ENCODE measurements at regions not wholly inside any gene's neighbourhood (a gene's known extent, or its start where the extent isn't known, plus 50 kb on each side); places are given as distances from the start of the nearest gene placed in this dataset.

DNA sequence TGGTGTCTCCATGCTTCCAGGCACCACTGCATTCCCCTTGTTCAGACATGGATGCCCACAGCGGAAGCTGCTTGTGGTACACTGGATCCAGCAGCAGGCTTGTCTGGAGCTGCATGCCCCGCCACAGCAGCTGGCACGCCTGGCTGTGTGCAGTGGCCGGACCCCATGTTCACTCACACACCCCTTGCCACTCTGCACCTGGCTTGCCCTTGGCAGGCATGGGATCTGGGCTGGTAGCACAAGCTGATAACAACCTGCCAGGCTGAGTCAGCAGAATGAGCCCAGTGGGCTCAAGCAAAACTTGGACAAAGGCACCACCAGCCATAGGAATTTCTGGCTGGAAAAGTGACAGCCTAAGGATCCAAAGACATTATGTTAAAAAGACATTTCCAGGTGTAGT is 91.8 kb upstream of the TMEM168 start:
- DNase-seq (ENCODE audit: low spot score) = no peak
- ChIA-PET POLR2A (ENCODE audit: low non-redundant PET) (no interaction called here), CTCF (interaction anchor here (0.6 kb wide), 1 partner anchor 30 kb away, joined by 3 read pairs; no protein-coding TSS in a partner anchor)
- H3K27ac ChIP-seq = no peak overlapping the region
- TF ChIP-seq, protein P1, sequence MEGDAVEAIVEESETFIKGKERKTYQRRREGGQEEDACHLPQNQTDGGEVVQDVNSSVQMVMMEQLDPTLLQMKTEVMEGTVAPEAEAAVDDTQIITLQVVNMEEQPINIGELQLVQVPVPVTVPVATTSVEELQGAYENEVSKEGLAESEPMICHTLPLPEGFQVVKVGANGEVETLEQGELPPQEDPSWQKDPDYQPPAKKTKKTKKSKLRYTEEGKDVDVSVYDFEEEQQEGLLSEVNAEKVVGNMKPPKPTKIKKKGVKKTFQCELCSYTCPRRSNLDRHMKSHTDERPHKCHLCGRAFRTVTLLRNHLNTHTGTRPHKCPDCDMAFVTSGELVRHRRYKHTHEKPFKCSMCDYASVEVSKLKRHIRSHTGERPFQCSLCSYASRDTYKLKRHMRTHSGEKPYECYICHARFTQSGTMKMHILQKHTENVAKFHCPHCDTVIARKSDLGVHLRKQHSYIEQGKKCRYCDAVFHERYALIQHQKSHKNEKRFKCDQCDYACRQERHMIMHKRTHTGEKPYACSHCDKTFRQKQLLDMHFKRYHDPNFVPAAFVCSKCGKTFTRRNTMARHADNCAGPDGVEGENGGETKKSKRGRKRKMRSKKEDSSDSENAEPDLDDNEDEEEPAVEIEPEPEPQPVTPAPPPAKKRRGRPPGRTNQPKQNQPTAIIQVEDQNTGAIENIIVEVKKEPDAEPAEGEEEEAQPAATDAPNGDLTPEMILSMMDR (conservative IDR thresholded peaks at IDR 0.05; ENCODE audit: low read depth) = no peak

DNA sequence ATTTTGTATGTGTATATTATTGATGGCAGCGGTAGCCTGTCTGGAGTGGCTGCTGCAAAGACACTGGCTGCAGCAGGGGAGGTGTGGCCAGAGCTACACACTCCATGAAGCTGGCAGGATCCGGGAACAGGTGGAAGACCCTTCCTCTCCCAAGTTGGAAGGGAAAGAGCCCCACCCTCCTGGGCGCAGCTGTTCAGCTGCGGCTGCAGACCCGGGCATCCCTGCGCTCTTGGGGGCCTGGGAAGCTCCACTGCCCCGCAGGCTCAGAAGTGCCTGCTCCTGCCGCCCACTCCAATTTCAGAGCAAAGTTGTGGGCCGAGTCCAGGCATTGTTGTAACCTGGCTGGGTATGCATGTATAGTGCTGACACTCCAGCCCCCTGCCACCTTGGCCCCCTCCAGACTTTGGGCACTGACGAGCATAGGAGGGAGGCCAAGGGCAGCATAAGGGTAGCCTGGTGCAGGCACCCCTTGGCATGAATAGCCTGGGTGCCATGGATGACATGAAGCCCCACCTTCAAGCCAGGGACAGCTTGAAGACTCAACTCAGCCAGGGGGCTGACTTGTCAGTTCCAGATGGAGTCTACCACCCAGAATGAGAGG is 90.7 kb upstream of the TMEM168 start:
- DNase-seq (ENCODE audit: low spot score) = no peak
- no peak overlapping the region for H3K27ac ChIP-seq
- ChIA-PET CTCF (interaction anchor here (0.5 kb wide), 1 partner anchor 125 kb away, joined by 3 read pairs; no protein-coding TSS in a partner anchor), POLR2A (ENCODE audit: low non-redundant PET) (no interaction called here)
- TF ChIP-seq, protein P1 (conservative IDR thresholded peaks at IDR 0.05; ENCODE audit: low read depth) = no peak

DNA sequence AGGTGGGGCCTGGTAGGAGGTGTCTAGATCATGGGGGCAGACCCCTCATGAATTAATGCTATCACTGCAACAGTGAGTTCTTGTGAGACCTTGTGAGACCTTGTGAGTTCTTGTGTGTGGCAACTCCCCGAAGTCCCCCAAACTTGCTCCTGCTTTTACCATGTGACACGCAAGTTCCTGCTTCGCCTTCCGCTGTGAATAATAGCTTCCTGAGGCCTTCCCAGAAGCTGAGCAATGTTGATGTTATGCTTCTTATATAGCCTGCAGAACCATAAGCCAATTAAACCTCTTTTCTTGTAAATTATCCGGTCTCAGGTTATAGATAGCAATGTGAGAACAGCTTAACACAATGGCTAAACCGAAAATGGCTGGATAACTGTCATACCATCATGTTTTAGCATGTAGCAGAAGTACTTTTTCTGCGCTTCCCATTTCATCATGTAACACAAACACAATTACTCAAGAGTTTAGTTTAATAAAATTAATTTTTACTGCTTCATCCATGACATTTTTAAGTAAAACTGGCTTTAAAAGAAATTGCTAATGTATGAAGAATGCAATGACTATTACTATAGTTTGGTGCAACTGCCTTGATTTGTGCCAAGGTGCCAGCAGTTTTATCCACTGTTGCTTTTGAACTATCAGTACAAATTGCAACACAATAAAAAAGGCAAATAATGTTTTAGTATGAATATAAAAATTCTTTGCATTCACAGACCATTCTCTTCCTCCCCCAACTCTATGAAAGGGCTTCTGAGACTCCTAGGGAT is 87.7 kb upstream of the TMEM168 start:
- POLR2A ChIA-PET (ENCODE audit: low non-redundant PET) = no interaction called here
- no peak for DNase-seq (ENCODE audit: low spot score)
- no peak overlapping the region for H3K27ac ChIP-seq
- TF ChIP-seq, protein P1 (conservative IDR thresholded peaks at IDR 0.05; ENCODE audit: low read depth) = no peak
- CTCF ChIA-PET = interaction anchor here (0.7 kb wide), 1 partner anchor 8 kb away, joined by 3 read pairs; no protein-coding TSS in a partner anchor

DNA sequence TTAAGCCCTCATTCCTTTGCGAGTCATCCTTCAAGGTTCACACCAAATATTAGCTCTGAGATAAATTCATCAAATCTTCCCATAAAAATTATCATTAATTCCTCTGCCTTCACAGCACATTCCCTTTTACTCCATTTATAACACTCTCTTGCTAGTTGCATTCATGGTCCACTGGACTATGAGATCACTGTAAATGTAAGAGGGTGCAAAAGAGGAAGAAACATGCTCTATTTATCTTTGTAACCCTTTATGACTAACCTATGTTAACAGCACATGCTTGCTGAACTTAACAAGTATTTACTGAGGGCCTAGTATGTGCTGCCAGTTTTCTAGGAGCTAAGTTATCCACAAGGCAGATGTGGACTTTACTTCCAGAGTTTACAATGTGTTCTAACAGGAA is 86.7 kb upstream of the TMEM168 start:
- TF ChIP-seq, protein P1 (conservative IDR thresholded peaks at IDR 0.05; ENCODE audit: low read depth) = no peak
- H3K27ac ChIP-seq = no peak overlapping the region
- ChIA-PET POLR2A (ENCODE audit: low non-redundant PET) (no interaction called here), CTCF (no interaction called here)
- DNase-seq (ENCODE audit: low spot score) = no peak

DNA sequence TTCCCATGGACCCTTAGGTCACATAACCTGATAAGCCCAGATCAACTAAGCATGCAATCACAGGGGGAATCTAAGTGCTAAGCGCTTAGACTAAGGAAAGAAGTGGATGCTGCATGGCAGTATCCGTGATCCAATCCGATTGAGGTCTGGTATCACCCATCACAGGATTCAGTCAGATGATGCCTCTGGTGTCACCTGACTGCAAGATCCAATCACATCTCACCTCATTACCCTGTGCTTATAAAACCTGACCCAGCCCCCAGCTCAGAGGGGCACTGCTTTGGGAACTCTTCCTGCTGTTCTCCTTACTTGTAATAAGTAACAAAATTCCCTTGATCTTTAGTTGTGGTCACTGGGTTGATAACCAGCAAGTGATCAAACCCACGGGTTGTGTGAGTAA is 84.7 kb upstream of the TMEM168 start:
- ChIA-PET POLR2A (ENCODE audit: low non-redundant PET) (no interaction called here), CTCF (no interaction called here)
- DNase-seq (ENCODE audit: low spot score) = no peak
- no peak overlapping the region for H3K27ac ChIP-seq
- TF ChIP-seq, protein P1 (conservative IDR thresholded peaks at IDR 0.05; ENCODE audit: low read depth) = no peak

DNA sequence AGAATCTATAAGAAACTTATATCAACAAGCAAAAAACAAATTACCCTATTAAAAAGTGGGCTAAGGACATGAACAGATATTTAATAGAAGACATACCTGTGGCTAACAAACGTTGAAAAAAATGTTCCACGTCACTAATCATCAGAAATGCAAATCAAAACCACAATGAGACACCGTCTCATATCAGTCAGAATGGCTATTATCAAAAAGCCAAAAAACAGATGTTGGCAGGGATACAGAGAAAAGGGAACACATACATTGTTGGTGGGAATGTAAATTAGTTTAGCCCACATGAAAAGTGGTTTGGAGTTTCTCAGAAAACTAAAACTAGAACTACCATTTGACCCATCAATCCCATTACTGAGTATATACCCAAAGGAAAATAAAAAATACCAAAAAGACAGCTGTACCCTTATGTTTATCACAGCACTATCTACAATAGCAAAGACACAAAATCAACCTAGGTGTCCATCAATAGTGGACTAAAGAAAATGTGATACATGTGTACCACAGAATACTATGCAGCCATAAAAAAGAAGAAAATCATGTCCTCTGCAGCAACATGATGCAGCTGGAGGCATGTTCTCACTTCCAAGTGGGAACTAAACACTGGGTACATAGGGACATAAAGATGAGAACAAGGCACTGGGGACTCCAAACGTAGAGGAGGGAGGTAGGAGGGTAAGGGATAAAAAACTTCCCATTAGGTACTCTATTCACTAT is 83.8 kb upstream of the TMEM168 start:
- no peak overlapping the region for H3K27ac ChIP-seq
- DNase-seq (ENCODE audit: low spot score) = no peak
- CTCF ChIA-PET = no interaction called here
- TF ChIP-seq, protein P1 (conservative IDR thresholded peaks at IDR 0.05; ENCODE audit: low read depth) = no peak
- POLR2A ChIA-PET (ENCODE audit: low non-redundant PET) = no interaction called here

Data from RWPE1 (cell line).